ENCODE measurements at regions not wholly inside any gene's neighbourhood (a gene's known extent, or its start where the extent isn't known, plus 50 kb on each side); places are given as distances from the start of the nearest gene placed in this dataset.

GRCh38 chr11:91243630-91244029, 981.0 kb upstream of the FAT3 start:
- Histone ChIP-seq H4K20me1 (replicated peaks; ENCODE audit: control insufficient read depth, extremely low read depth, insufficient read depth, low read length) (no peaks in the 10 kb centered on the region), H3K9ac (replicated peaks; ENCODE audit: extremely low read depth, insufficient read depth, low read length) (no peak overlapping the region), H2AFZ (ENCODE audit: low read depth, low read length) (no peak overlapping the region), H3K27me3 (ENCODE audit: control insufficient read depth in 2 of 2, insufficient read depth in 2 of 2, low read length in 2 of 2) (no peaks in the 10 kb centered on the region), H3K4me2 (ENCODE audit: insufficient read depth, low read length) (no peak overlapping the region), H3K4me1 (ENCODE audit: control insufficient read depth, extremely low read depth, insufficient read depth, low read length) (no peaks in the 10 kb centered on the region), H3K9me3 (replicated peaks; ENCODE audit: control insufficient read depth, insufficient read depth, low read length) (no peaks in the 10 kb centered on the region), H3K27ac (ENCODE audit: insufficient read depth, low read depth, low read length) (no peak overlapping the region), H3K79me2 (ENCODE audit: control insufficient read depth, insufficient read depth, low read length) (no peaks in the 10 kb centered on the region), H3K4me3 (replicated peaks in 1 of 3; ENCODE audit: insufficient read depth in 1 of 3, low read depth in 1 of 3, low read length in 3 of 3) (no peak overlapping the region), H3K9me1 (replicated peaks; ENCODE audit: control insufficient read depth, extremely low read depth, insufficient read depth, low read length) (no peaks in the 10 kb centered on the region), H3K36me3 (ENCODE audit: control insufficient read depth in 2 of 2, extremely low read depth in 1 of 2, insufficient read depth in 2 of 2, low read length in 2 of 2) (no peaks in the 10 kb centered on the region)
- dilution Hi-C loops (cut with MboI; ENCODE audit: extremely low pct_ligation_motif_present, low sequenced_read_pairs) (no loop called here), intact Hi-C loops (cut with micrococcal nuclease) (no loop called here)
- CTCF ChIA-PET: no interaction called here
- DNase-seq (ENCODE audit: low read depth, low spot score) (no peak), FAIRE-seq (no peak)
- BruUV-seq (replicated peaks): no TSS peak
- POLR2A ChIA-PET: no interaction called here
- TF ChIP-seq EZH2 (IDR thresholded peaks at IDR 0.05; ENCODE audit: borderline replicate concordance, low read depth, low read length, severe bottlenecking): no peak

DNA sequence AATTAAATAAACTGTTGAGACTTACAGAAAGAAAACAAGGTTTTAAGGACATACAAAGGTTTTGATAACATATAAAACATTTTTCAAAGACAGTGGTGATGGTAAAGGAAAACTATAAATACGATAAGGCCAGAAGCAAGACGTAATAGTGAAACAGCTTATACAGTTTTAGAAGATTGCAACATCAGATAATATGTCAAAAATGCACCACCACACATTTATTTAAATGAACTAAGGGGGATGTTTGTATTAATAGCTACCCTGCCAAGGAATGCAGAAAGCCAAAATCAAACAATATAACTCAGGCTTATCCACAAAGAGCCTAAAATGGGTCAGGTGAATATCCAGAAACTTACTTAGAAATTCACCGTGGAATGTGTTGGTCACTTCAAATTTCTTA, 981.6 kb upstream of the FAT3 start:
- no peaks in the 10 kb centered on the region for H3K4me1 ChIP-seq (ENCODE audit: control insufficient read depth, extremely low read depth, insufficient read depth, low read length)
- H2AFZ ChIP-seq (ENCODE audit: low read depth, low read length): no peak overlapping the region
- no peak overlapping the region for H3K27ac ChIP-seq (ENCODE audit: insufficient read depth, low read depth, low read length)
- no peaks in the 10 kb centered on the region for H4K20me1 ChIP-seq (replicated peaks; ENCODE audit: control insufficient read depth, extremely low read depth, insufficient read depth, low read length)
- H3K27me3 ChIP-seq (ENCODE audit: control insufficient read depth in 2 of 2, insufficient read depth in 2 of 2, low read length in 2 of 2): no peaks in the 10 kb centered on the region
- dilution Hi-C loops (cut with MboI; ENCODE audit: extremely low pct_ligation_motif_present, low sequenced_read_pairs) (no loop called here), intact Hi-C loops (cut with micrococcal nuclease) (no loop called here)
- ChIA-PET POLR2A (no interaction called here), CTCF (no interaction called here)
- H3K4me3 ChIP-seq (replicated peaks in 1 of 3; ENCODE audit: insufficient read depth in 1 of 3, low read depth in 1 of 3, low read length in 3 of 3): no peak overlapping the region
- H3K9ac ChIP-seq (replicated peaks; ENCODE audit: extremely low read depth, insufficient read depth, low read length): no peak overlapping the region
- no TSS peak for BruUV-seq (replicated peaks)
- H3K36me3 ChIP-seq (ENCODE audit: control insufficient read depth in 2 of 2, extremely low read depth in 1 of 2, insufficient read depth in 2 of 2, low read length in 2 of 2): no peaks in the 10 kb centered on the region
- no peak overlapping the region for H3K4me2 ChIP-seq (ENCODE audit: insufficient read depth, low read length)
- no peaks in the 10 kb centered on the region for H3K79me2 ChIP-seq (ENCODE audit: control insufficient read depth, insufficient read depth, low read length)
- no peak for DNase-seq (ENCODE audit: low read depth, low spot score)
- H3K9me1 ChIP-seq (replicated peaks; ENCODE audit: control insufficient read depth, extremely low read depth, insufficient read depth, low read length): no peaks in the 10 kb centered on the region
- TF ChIP-seq POLR2A (IDR thresholded peaks at IDR 0.05; ENCODE audit: low read depth, low read length) (no peak), FOS (IDR thresholded peaks at IDR 0.05; ENCODE audit: borderline replicate concordance, insufficient read depth, low read length) (no peak), JUN (IDR thresholded peaks at IDR 0.05; ENCODE audit: borderline replicate concordance, insufficient read depth, insufficient read length, low read depth) (no peak), GATA2 (IDR thresholded peaks at IDR 0.05; ENCODE audit: insufficient read depth, insufficient read length, low read depth, low read length) (no peak), POLR2AphosphoS5 (IDR thresholded peaks at IDR 0.05; ENCODE audit: insufficient read depth, low read depth, low read length) (no peak), MAX (IDR thresholded peaks at IDR 0.05; ENCODE audit: insufficient read depth, insufficient read length) (no peak), EZH2 (IDR thresholded peaks at IDR 0.05; ENCODE audit: borderline replicate concordance, low read depth, low read length, severe bottlenecking) (no peak), CTCF (IDR thresholded peaks at IDR 0.05; ENCODE audit: extremely low read depth in 1 of 2, insufficient read depth in 1 of 2, low read depth in 1 of 2, low read length in 2 of 2) (no peak), MYC (IDR thresholded peaks at IDR 0.05; ENCODE audit: low read depth, low read length) (no peak)
- no peaks in the 10 kb centered on the region for H3K9me3 ChIP-seq (replicated peaks; ENCODE audit: control insufficient read depth, insufficient read depth, low read length)
- FAIRE-seq: no peak

All from endothelial cell of umbilical vein (primary cell).